ENCODE measurements at regions not wholly inside any gene's neighbourhood (a gene's known extent, or its start where the extent isn't known, plus 50 kb on each side); places are given as distances from the start of the nearest gene placed in this dataset.

DNA sequence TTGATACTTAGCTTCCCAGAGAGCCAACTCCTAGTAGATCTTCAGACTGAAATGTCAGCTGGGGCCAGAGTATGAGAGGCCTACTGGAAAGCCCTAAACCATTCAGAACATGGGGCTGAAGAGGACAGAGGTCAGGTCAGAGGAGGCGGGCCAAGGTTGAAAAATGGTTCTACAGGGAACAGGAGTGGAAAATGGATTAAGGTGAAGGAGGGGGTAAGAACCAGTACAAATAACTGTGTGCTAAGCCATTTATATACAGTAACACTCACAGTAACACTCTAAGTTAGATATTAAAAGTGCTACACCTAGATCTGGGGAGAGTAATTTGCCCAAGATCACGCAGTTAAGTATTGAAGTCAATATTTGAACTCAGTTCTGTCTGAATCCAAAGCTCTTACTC lies 313.2 kb upstream of the MAP3K7 start:
- no peak overlapping the region for H3K9ac ChIP-seq (ENCODE audit: low read depth in 1 of 2, low read length in 2 of 2)
- WGBS = 68% methylated on average over 2 of the region's 2 CpGs
- peaks cover 0 to 4% (median 0%) of the 10 kb centered on the region in 4 donors for H3K27me3 ChIP-seq (ENCODE audit: control insufficient read depth in 4 of 4, insufficient read depth in 4 of 4, low read length in 3 of 4)
- H3K4me3 ChIP-seq (ENCODE audit: low read depth in 1 of 3, low read length in 3 of 3) = no peak overlapping the region
- H3K4me1 ChIP-seq (ENCODE audit: control insufficient read depth in 4 of 4, insufficient read depth in 4 of 4, low read length in 3 of 4) = no peaks in the 10 kb centered on the region
- DNase-seq (ENCODE audit: low spot score) = no peak
- H3K36me3 ChIP-seq (ENCODE audit: control insufficient read depth in 4 of 4, insufficient read depth in 3 of 4, low read depth in 1 of 4, low read length in 3 of 4) = no peaks in the 10 kb centered on the region
- H3K9me3 ChIP-seq (ENCODE audit: control insufficient read depth in 4 of 4, low read length in 3 of 4) = peaks cover 0 to 3% (median 0%) of the 10 kb centered on the region in 4 donors
- H3K27ac ChIP-seq (ENCODE audit: low read depth in 1 of 2, low read length in 2 of 2) = no peak overlapping the region
- TF ChIP-seq EGR1 (IDR thresholded peaks at IDR 0.05; ENCODE audit: low read depth in 2 of 2) (no peak), RAD21 (IDR thresholded peaks at IDR 0.05) (no peak)

DNA sequence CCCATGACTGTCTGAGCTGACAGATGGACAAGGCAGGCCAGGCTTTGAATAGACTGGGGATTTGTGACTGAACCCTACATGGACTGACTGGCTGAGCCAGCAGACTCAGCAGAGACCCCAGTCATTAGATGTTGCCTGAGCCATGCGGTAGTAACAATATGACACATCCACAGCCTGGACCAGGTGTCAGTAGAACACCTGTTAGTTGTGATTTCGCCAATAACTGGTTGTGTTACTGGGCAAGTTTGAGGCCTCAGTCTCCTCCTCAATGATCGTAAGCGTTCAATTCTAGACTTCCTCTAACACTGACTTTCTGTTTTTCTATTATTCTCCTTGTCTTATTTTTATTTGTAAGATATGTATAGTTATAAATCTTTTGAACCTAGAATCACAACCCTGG lies 311.9 kb upstream of the MAP3K7 start:
- TF ChIP-seq, protein P1, sequence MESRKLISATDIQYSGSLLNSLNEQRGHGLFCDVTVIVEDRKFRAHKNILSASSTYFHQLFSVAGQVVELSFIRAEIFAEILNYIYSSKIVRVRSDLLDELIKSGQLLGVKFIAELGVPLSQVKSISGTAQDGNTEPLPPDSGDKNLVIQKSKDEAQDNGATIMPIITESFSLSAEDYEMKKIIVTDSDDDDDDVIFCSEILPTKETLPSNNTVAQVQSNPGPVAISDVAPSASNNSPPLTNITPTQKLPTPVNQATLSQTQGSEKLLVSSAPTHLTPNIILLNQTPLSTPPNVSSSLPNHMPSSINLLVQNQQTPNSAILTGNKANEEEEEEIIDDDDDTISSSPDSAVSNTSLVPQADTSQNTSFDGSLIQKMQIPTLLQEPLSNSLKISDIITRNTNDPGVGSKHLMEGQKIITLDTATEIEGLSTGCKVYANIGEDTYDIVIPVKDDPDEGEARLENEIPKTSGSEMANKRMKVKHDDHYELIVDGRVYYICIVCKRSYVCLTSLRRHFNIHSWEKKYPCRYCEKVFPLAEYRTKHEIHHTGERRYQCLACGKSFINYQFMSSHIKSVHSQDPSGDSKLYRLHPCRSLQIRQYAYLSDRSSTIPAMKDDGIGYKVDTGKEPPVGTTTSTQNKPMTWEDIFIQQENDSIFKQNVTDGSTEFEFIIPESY (IDR thresholded peaks at IDR 0.05) = no peak
- no peak for TF ChIP-seq TAF1 (conservative IDR thresholded peaks at IDR 0.05)
- peaks cover 0 to 4% (median 0%) of the 10 kb centered on the region in 4 donors for H3K27me3 ChIP-seq (ENCODE audit: control insufficient read depth in 4 of 4, insufficient read depth in 4 of 4, low read length in 3 of 4)
- H3K4me1 ChIP-seq (ENCODE audit: control insufficient read depth in 4 of 4, insufficient read depth in 4 of 4, low read length in 3 of 4) = no peaks in the 10 kb centered on the region
- WGBS = 84% methylated on average over 4 of the region's 4 CpGs
- H3K9ac ChIP-seq (ENCODE audit: low read depth in 1 of 2, low read length in 2 of 2) = no peak overlapping the region
- no peak for DNase-seq (ENCODE audit: low spot score)
- H3K36me3 ChIP-seq (ENCODE audit: control insufficient read depth in 4 of 4, insufficient read depth in 3 of 4, low read depth in 1 of 4, low read length in 3 of 4) = no peaks in the 10 kb centered on the region
- no peak overlapping the region for H3K4me3 ChIP-seq (ENCODE audit: low read depth in 1 of 3, low read length in 3 of 3)
- peaks cover 0 to 3% (median 0%) of the 10 kb centered on the region in 4 donors for H3K9me3 ChIP-seq (ENCODE audit: control insufficient read depth in 4 of 4, low read length in 3 of 4)
- no peak overlapping the region for H3K27ac ChIP-seq (ENCODE audit: low read depth in 1 of 2, low read length in 2 of 2)

DNA sequence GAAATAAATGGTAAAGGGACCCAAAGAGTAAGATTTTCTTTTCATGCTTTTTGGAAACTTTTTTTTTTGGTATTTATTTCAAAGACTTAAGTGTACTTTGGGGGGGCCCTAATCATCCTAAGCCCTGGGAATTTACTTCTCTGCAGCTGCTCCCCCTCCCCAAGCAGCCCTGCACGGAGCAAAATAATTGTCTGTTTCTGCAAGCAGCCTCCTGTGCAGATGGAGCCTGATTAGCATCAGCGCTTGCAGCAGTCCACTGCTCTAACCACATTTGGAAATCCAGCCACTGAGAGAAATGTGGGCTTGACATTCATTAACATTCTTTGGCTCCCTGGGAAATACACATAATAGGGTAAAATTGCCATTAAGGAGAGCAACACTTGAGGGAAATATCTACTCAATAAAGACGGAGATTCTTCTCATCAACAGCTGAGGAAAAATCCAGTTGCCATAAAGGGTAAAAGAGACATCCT lies 309.2 kb upstream of the MAP3K7 start:
- H3K4me1 ChIP-seq (ENCODE audit: control insufficient read depth in 4 of 4, insufficient read depth in 4 of 4, low read length in 3 of 4) = no peaks in the 10 kb centered on the region
- H3K9me3 ChIP-seq (ENCODE audit: control insufficient read depth in 4 of 4, low read length in 3 of 4) = no peaks in the 10 kb centered on the region
- 56% methylated on average over 3 of the region's 3 CpGs for WGBS
- TF ChIP-seq, protein P1 (IDR thresholded peaks at IDR 0.05) = no peak
- TF ChIP-seq, protein P2, sequence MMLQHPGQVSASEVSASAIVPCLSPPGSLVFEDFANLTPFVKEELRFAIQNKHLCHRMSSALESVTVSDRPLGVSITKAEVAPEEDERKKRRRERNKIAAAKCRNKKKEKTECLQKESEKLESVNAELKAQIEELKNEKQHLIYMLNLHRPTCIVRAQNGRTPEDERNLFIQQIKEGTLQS (IDR thresholded peaks at IDR 0.05) = no peak
- TF ChIP-seq SP1 (IDR thresholded peaks at IDR 0.05) (no peak), HNF4A (conservative IDR thresholded peaks at IDR 0.05) (no peak), YY1 (IDR thresholded peaks at IDR 0.05) (no peak), RXRA (IDR thresholded peaks at IDR 0.05) (no peak), RAD21 (IDR thresholded peaks at IDR 0.05) (no peak), FOXA2 (IDR thresholded peaks at IDR 0.05) (no peak), HNF4G (IDR thresholded peaks at IDR 0.05) (no peak), NR2F2 (IDR thresholded peaks at IDR 0.05) (no peak), JUND (IDR thresholded peaks at IDR 0.05) (no peak), TAF1 (conservative IDR thresholded peaks at IDR 0.05) (no peak), EGR1 (IDR thresholded peaks at IDR 0.05; ENCODE audit: low read depth in 2 of 2) (no peak)
- TF ChIP-seq, protein P3, sequence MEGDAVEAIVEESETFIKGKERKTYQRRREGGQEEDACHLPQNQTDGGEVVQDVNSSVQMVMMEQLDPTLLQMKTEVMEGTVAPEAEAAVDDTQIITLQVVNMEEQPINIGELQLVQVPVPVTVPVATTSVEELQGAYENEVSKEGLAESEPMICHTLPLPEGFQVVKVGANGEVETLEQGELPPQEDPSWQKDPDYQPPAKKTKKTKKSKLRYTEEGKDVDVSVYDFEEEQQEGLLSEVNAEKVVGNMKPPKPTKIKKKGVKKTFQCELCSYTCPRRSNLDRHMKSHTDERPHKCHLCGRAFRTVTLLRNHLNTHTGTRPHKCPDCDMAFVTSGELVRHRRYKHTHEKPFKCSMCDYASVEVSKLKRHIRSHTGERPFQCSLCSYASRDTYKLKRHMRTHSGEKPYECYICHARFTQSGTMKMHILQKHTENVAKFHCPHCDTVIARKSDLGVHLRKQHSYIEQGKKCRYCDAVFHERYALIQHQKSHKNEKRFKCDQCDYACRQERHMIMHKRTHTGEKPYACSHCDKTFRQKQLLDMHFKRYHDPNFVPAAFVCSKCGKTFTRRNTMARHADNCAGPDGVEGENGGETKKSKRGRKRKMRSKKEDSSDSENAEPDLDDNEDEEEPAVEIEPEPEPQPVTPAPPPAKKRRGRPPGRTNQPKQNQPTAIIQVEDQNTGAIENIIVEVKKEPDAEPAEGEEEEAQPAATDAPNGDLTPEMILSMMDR (IDR thresholded peaks at IDR 0.05; ENCODE audit: low read depth, low read length, missing input control) = no peak
- TF ChIP-seq, protein P4, sequence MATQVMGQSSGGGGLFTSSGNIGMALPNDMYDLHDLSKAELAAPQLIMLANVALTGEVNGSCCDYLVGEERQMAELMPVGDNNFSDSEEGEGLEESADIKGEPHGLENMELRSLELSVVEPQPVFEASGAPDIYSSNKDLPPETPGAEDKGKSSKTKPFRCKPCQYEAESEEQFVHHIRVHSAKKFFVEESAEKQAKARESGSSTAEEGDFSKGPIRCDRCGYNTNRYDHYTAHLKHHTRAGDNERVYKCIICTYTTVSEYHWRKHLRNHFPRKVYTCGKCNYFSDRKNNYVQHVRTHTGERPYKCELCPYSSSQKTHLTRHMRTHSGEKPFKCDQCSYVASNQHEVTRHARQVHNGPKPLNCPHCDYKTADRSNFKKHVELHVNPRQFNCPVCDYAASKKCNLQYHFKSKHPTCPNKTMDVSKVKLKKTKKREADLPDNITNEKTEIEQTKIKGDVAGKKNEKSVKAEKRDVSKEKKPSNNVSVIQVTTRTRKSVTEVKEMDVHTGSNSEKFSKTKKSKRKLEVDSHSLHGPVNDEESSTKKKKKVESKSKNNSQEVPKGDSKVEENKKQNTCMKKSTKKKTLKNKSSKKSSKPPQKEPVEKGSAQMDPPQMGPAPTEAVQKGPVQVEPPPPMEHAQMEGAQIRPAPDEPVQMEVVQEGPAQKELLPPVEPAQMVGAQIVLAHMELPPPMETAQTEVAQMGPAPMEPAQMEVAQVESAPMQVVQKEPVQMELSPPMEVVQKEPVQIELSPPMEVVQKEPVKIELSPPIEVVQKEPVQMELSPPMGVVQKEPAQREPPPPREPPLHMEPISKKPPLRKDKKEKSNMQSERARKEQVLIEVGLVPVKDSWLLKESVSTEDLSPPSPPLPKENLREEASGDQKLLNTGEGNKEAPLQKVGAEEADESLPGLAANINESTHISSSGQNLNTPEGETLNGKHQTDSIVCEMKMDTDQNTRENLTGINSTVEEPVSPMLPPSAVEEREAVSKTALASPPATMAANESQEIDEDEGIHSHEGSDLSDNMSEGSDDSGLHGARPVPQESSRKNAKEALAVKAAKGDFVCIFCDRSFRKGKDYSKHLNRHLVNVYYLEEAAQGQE (IDR thresholded peaks at IDR 0.05) = no peak
- TF ChIP-seq, protein P5, sequence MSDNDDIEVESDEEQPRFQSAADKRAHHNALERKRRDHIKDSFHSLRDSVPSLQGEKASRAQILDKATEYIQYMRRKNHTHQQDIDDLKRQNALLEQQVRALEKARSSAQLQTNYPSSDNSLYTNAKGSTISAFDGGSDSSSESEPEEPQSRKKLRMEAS (IDR thresholded peaks at IDR 0.05) = no peak
- H3K27ac ChIP-seq (ENCODE audit: low read depth in 1 of 2, low read length in 2 of 2) = no peak overlapping the region
- H3K9ac ChIP-seq (ENCODE audit: low read depth in 1 of 2, low read length in 2 of 2) = no peak overlapping the region
- no peaks in the 10 kb centered on the region for H3K27me3 ChIP-seq (ENCODE audit: control insufficient read depth in 4 of 4, insufficient read depth in 4 of 4, low read length in 3 of 4)
- no peak overlapping the region for H3K4me3 ChIP-seq (ENCODE audit: low read depth in 1 of 3, low read length in 3 of 3)
- no peaks in the 10 kb centered on the region for H3K36me3 ChIP-seq (ENCODE audit: control insufficient read depth in 4 of 4, insufficient read depth in 3 of 4, low read depth in 1 of 4, low read length in 3 of 4)
- no peak for DNase-seq (ENCODE audit: low spot score)

All from liver (tissue), 8 donors.